Mucosa of descending colon (tissue), 3 donors: ENCODE measurements at regions not wholly inside any gene's neighbourhood (a gene's known extent, or its start where the extent isn't known, plus 50 kb on each side); places are given as distances from the start of the nearest gene placed in this dataset.

ENCODE experiments used
- ATAC-seq: fragments of 200-7000 bp; cut with Tn5 transposase; one replicate; pipeline ENCODE4 v1.9.1; 2020; ENCODE audit warnings: mild to moderate bottlenecking, moderate library complexity
- DNase-seq, 3 donors: peaks; one replicate each; pipeline ENCODE4 v3.0.0-alpha.2; 2020
- H3K36me3 ChIP-seq: fragments of 200-600 bp; one replicate; pipeline ENCODE4 v1.8.0; 2021; ENCODE audit warnings: low read depth, mild to moderate bottlenecking
- H3K4me1 ChIP-seq: fragments of 200-600 bp; one replicate; pipeline ENCODE4 v1.8.0; 2021; ENCODE audit warnings: low read depth, mild to moderate bottlenecking
- H3K4me3 ChIP-seq: fragments of 200-600 bp; one replicate; pipeline ENCODE4 v1.8.0; 2021; ENCODE audit warnings: mild to moderate bottlenecking
- H3K9me3 ChIP-seq: fragments of 200-600 bp; one replicate; pipeline ENCODE4 v1.8.0; 2021; ENCODE audit warnings: mild to moderate bottlenecking
- intact Hi-C, 2 donors: fragments of 100-400 bp; cut with DNase I in 1 of 2; cut with micrococcal nuclease in 1 of 2; formaldehyde crosslinking; loops; one replicate each; pipeline versions ENCODE4 v1.11.0 to v1.11.1; 2022; cut with DNase I, micrococcal nuclease
- TF ChIP-seq, protein P1 (sequence below): fragments of 200-600 bp; IDR thresholded peaks from one replicate; pipeline ENCODE4 v1.8.0; 2022; ENCODE audit warnings: antibody characterized with exemption, mild to moderate bottlenecking
- donor health status: DM: no; HTN: no; CAD: no; lungs with moderate emphysema.
- donor health status: DM: no; HTN: no; CAD: no.
- donor health status: DM: no; HTN: yes; CAD: no.

DNA sequence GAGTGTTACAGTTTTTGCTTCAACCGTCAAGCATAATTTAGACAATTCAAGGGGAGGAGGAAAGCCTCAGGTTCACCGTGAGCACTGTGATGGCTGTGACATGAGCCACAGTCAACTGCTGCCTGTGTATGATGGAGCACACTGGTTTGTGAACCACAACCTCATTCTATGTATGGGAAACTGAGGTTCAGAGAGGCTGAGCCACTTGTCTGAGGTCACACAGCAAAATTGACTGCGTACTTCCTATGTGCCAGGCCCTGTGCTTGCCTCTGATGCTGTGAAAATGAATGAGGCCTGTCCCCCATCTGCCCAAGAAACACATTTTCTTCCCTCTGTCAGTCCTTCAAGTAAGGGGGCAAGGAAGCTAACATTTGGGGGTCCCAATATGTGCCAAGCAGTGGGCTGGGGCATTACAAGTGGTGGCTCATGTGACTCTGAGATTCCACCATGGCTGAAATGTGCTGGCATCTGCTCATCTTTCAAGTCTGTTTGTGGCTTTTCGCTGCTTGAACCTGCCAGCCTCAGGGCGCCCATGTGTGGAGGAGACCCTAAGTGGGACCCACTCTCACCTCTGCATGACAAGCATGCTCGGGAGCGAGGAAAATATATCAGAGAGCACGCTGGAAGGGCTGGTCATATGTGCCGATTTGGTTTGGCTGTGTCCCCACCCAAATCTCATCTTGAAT, 79.7 kb downstream of the ADRA2C start:
- DNase-seq (peak in 1 of 3 donors; percentile 5), ATAC-seq (no peak)
- Histone ChIP-seq H3K9me3 (no peaks in the 10 kb centered on the region), H3K4me3 (no peak overlapping the region), H3K36me3 (no peaks in the 10 kb centered on the region), H3K4me1 (no peaks in the 10 kb centered on the region)
- TF ChIP-seq, protein P1, sequence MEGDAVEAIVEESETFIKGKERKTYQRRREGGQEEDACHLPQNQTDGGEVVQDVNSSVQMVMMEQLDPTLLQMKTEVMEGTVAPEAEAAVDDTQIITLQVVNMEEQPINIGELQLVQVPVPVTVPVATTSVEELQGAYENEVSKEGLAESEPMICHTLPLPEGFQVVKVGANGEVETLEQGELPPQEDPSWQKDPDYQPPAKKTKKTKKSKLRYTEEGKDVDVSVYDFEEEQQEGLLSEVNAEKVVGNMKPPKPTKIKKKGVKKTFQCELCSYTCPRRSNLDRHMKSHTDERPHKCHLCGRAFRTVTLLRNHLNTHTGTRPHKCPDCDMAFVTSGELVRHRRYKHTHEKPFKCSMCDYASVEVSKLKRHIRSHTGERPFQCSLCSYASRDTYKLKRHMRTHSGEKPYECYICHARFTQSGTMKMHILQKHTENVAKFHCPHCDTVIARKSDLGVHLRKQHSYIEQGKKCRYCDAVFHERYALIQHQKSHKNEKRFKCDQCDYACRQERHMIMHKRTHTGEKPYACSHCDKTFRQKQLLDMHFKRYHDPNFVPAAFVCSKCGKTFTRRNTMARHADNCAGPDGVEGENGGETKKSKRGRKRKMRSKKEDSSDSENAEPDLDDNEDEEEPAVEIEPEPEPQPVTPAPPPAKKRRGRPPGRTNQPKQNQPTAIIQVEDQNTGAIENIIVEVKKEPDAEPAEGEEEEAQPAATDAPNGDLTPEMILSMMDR = no peak
- intact Hi-C loops = no loop called here

DNA sequence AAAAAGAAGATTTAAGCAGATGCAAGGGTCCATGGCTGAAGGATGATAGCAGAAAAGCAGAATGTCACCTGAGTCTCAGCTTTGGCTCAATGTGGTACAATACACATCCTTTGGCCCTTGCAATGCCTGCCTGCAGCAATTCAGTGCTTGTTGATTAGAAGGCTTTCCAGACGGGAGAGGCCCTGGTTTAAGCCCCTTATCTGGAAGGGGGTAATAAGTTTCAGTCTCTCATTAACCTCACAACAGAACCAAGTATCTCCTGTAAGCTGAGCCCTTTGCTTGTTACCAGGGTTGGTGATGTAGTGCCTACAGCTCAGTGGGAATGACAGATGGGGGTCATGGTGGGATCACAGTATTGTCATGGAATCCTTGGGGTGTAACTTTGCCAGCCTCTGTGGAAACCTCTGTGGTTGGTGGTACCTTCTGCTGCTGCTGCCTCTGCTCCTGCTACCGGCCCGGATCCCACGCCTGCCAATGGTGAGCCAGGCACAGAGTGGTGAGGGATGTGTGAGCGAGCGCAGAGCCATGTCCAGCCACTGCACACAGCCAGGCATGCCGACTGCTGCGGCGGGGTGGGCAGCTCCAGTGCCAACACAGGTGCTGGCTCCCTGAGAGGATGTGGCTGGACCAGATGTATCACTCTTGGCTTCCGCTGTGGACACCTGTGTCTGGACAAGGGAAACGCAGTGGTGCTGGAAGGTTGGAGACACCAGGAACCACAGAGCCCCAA, 81.2 kb downstream of the ADRA2C start:
- Histone ChIP-seq H3K36me3 (no peaks in the 10 kb centered on the region), H3K4me3 (no peak overlapping the region), H3K4me1 (no peaks in the 10 kb centered on the region), H3K9me3 (no peaks in the 10 kb centered on the region)
- TF ChIP-seq, protein P1 = no peak
- intact Hi-C loops = no loop called here
- DNase-seq (peak in 1 of 3 donors; percentile 38), ATAC-seq (no peak)

DNA sequence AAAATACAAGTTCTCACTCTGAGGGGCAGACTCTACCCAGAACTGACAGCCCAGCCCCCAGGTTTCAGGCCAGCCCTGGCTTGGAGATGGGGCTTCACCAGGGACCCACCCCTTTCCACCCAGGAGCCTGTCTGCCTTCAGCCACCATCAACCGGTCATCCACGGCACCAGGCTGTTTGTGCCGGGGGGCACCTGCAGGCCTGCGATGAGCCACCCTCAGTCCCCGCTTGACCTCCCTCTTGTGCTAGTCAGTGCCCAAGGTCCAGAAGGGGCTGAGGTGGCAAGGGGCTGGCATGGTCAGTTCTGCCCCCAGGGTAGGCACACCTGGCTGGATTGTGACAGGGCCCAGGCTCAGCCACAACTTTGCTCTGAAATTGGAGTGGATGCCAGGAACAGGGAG, 82.1 kb downstream of the ADRA2C start:
- ATAC-seq (no peak), DNase-seq (peak in 1 of 3 donors; percentile 30)
- TF ChIP-seq, protein P1 = no peak
- Histone ChIP-seq H3K4me1 (no peaks in the 10 kb centered on the region), H3K4me3 (no peak overlapping the region), H3K36me3 (no peaks in the 10 kb centered on the region), H3K9me3 (no peaks in the 10 kb centered on the region)
- intact Hi-C loops = no loop called here

DNA sequence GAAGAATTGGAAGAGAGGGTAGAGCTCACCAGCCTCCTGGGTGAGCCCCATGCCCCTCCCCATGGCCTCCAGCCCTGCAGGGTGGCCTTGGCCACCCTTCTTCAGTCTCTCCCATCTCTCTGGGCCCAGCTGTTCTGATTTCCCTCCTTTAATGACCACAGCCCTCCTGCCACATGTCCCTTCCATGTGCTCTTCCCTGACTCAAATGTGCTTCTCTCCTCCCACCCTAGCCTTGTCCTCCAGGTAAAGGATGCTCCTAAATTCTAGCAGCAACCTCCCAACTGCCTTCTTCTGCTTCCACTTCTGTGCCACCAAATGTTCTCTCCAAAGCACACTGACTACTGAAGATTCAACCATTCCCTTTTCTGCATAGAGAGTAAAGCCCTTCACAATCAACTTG, 83.0 kb downstream of the ADRA2C start:
- no peaks in the 10 kb centered on the region for H3K9me3 ChIP-seq
- ATAC-seq (no peak), DNase-seq (no peak)
- no peaks in the 10 kb centered on the region for H3K36me3 ChIP-seq
- intact Hi-C loops = no loop called here
- H3K4me1 ChIP-seq = no peaks in the 10 kb centered on the region
- no peak overlapping the region for H3K4me3 ChIP-seq
- TF ChIP-seq, protein P1 = no peak

DNA sequence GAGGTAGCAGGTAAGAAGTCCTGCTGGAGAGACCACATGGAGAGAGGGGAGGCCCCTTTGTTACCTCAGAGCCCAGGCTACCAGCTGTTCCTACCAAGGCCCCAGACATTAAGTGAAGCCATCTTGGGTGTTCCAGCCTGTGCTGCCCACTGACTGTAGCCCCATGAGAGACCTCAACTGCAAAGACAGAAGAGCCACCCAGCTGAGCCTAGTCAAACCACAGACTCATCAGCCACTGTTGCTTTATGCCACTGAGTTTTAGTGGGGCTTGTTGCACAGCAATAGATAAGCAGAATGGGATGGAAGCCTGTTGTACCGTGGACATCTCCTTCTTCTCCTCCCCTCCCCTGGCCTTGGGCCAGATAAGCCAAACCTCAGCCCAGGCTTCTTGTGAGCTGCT, 83.9 kb downstream of the ADRA2C start:
- ATAC-seq (no peak), DNase-seq (peak in 1 of 3 donors; percentile 5)
- intact Hi-C loops = no loop called here
- H3K36me3 ChIP-seq = no peaks in the 10 kb centered on the region
- no peaks in the 10 kb centered on the region for H3K9me3 ChIP-seq
- H3K4me3 ChIP-seq = no peak overlapping the region
- TF ChIP-seq, protein P1 = no peak
- H3K4me1 ChIP-seq = no peaks in the 10 kb centered on the region
